Psoas muscle (tissue), 7 donors: ENCODE measurements at regions not wholly inside any gene's neighbourhood (a gene's known extent, or its start where the extent isn't known, plus 50 kb on each side); places are given as distances from the start of the nearest gene placed in this dataset.

Experiments used
- ATAC-seq, 4 donors: fragments of 200-7000 bp; cut with Tn5 transposase; one replicate each; pipeline ENCODE4 v1.9.1; 2020; ENCODE audit warnings: moderate library complexity in 3 of 4, mild to moderate bottlenecking in 2 of 4
- DNase-seq, 2 donors: peaks; one replicate each; pipeline ENCODE4 v3.0.0-alpha.2; 2020
- H3K27ac ChIP-seq: fragments of 200-600 bp; one replicate; pipeline ENCODE4 v1.8.0; 2022
- H3K27me3 ChIP-seq, 3 donors: fragments of 200-600 bp in 1 of 3; one replicate each; pipeline versions ENCODE4 v1.6.1 to v1.8.0; 2013 to 2022; ENCODE audit warnings: low read length in 2 of 3, mild to moderate bottlenecking in 2 of 3, moderate library complexity in 1 of 3; ENCODE audit not compliant: insufficient read depth in 3 of 3
- H3K36me3 ChIP-seq, 2 donors: fragments of 200-600 bp in 1 of 2; one replicate each; pipeline versions ENCODE4 v1.6.1 to v1.8.0; 2013 to 2022; ENCODE audit warnings: low read depth in 1 of 2, mild to moderate bottlenecking in 1 of 2, moderate library complexity in 1 of 2; ENCODE audit not compliant: insufficient read depth in 1 of 2
- H3K4me1 ChIP-seq: fragments of 200-600 bp; one replicate; pipeline ENCODE4 v1.8.0; 2022
- H3K4me3 ChIP-seq: fragments of 200-600 bp; one replicate; pipeline ENCODE4 v1.8.0; 2022; ENCODE audit warnings: mild to moderate bottlenecking
- H3K9me3 ChIP-seq: fragments of 200-600 bp; one replicate; pipeline ENCODE4 v1.8.0; 2022
- CTCF ChIP-seq: fragments of 200-600 bp; IDR thresholded peaks from one replicate; pipeline ENCODE4 v1.8.0; 2022; ENCODE audit warnings: antibody characterized with exemption
- WGBS, 3 donors: extraction: QIAGEN DNeasy Blood & Tissue Kit; methylation state at CpG; one replicate each; pipeline versions ENCODE4 v1.1.6 to v1.1.7; 2013; 5-methylcytosine and 5-hydroxymethylcytosine counted together
- intact Hi-C, 2 donors: fragments of 100-400 bp; cut with DNase I; formaldehyde crosslinking; loops; one replicate each; pipeline versions ENCODE4 v1.11.0 to v1.14.2; 2022
- donor health status: healthy with polysubstance abuse.
- donor health status: DM: no; HTN: no; CAD: no; lungs with moderate emphysema.
- donor health status: Bipolar disorder and iron deficiency.
- donor health status: healthy.
- donor health status: DM: yes; HTN: yes; CAD: no.
- donor health status: DM: no; HTN: no; CAD: no.
- donor health status: DM: yes; HTN: yes; CAD: no.

- no peak for TF ChIP-seq CTCF
- Histone ChIP-seq H3K27ac (no peak overlapping the region), H3K9me3 (no peaks in the 10 kb centered on the region), H3K27me3 (no peaks in the 10 kb centered on the region), H3K36me3 (no peaks in the 10 kb centered on the region), H3K4me3 (no peak overlapping the region), H3K4me1 (no peaks in the 10 kb centered on the region)
- intact Hi-C loops: no loop called here
- no peak for DNase-seq
- WGBS, 3 donors: 36 to 50% (median 41%) methylated on average over 2 of the region's 2 CpGs
- no peak for ATAC-seq
Measured at GRCh38 chr1:5099558-5099957, 445.1 kb downstream of the AJAP1 start.

DNA sequence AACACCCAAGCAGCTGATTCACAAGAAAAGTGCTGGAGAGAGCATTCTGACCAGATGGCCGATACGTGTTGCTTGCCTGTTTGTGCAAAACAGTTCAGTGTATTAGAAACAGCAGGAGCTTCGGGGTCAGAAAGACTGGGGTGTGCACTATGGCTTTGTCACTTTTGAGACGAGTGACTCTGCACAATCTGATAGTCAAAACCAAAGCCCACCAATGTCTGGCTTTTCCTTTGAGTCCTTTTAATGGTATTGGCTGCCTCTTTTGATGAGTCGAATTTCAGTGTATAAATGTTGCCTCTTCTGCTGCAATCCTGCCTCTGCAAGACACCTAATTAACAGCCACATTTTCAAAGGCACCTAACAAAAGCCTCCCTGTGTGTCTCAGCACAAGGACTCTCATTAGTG, 444.6 kb downstream of the AJAP1 start:
- H3K4me1 ChIP-seq: no peaks in the 10 kb centered on the region
- intact Hi-C loops: no loop called here
- no peak overlapping the region for H3K4me3 ChIP-seq
- WGBS, 3 donors: 26 to 44% (median 37%) methylated on average over 5 of the region's 5 CpGs
- TF ChIP-seq CTCF: no peak
- DNase-seq (no peak), ATAC-seq (no peak)
- H3K9me3 ChIP-seq: peaks cover 1% of the 10 kb centered on the region
- no peak overlapping the region for H3K27ac ChIP-seq
- H3K36me3 ChIP-seq: no peaks in the 10 kb centered on the region
- no peaks in the 10 kb centered on the region for H3K27me3 ChIP-seq

DNA sequence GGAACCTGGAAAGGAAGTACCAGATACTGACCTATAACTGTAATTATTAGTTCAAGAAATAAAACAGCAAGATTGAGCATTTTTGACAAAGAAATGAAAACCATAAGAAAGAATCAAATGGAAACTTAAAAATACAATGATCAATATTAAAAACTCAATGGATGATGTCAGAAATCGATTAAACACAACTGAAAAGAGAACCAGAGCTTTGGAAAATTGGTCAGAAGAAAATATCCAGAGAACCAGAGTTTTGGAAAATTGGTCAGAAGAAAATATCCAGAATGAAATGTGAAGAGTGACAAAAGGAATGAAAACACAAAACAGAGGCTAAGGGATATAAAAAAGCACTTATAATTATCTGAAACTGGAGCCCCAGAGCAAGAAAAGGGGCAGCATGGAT, 438.6 kb downstream of the AJAP1 start:
- peaks cover 3% of the 10 kb centered on the region for H3K9me3 ChIP-seq
- ATAC-seq (no peak), DNase-seq (no peak)
- no peak for TF ChIP-seq CTCF
- no peaks in the 10 kb centered on the region for H3K36me3 ChIP-seq
- H3K27ac ChIP-seq: no peak overlapping the region
- WGBS, 3 donors: 39 to 49% (median 43%) methylated on average over 1 of the region's 1 CpG
- intact Hi-C loops: no loop called here
- H3K4me3 ChIP-seq: no peak overlapping the region
- no peaks in the 10 kb centered on the region for H3K4me1 ChIP-seq
- no peaks in the 10 kb centered on the region for H3K27me3 ChIP-seq

DNA sequence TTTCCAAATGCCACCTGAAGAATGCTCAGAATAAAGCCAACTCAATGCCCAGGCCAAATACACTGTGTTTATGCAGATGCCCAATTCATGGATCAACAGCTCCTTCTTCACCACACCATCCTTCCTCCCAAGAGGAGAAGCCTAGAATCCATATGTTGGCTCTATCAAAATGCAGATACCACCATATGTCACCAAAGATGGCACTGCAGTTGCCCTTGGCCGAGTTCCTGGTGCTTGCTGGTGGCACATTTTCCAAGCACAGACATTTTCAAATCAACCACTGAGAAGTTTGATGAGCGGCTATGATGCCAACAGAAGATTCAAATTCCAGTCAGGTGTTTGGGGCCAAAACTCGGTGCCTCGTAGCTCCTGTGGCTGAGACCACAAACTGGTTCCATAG, 430.3 kb downstream of the AJAP1 start:
- WGBS, 3 donors: 73 to 77% (median 73%) methylated on average over 4 of the region's 4 CpGs
- no peaks in the 10 kb centered on the region for H3K4me1 ChIP-seq

More for the DNA sequence above, 430.3 kb downstream of the AJAP1 start:
- Histone ChIP-seq H3K36me3 (no peaks in the 10 kb centered on the region), H3K27ac (no peak overlapping the region), H3K9me3 (no peaks in the 10 kb centered on the region), H3K4me3 (no peak overlapping the region), H3K27me3 (no peaks in the 10 kb centered on the region)
- no peak for ATAC-seq
- intact Hi-C loops: no loop called here
- DNase-seq: no peak
- TF ChIP-seq CTCF: no peak
